Neuron (in vitro differentiated cells): ENCODE measurements at regions not wholly inside any gene's neighbourhood (a gene's known extent, or its start where the extent isn't known, plus 50 kb on each side); places are given as distances from the start of the nearest gene placed in this dataset.

ENCODE experiments used
- H2AFZ ChIP-seq: one replicate; pipeline ENCODE4 v1.6.1; 2013; ENCODE audit warnings: low read depth, mild to moderate bottlenecking, inconsistent platforms, low read length, moderate library complexity
- H3K27me3 ChIP-seq: one replicate; pipeline ENCODE4 v1.6.1; 2013; ENCODE audit warnings: low read length; ENCODE audit not compliant: insufficient read depth
- H3K36me3 ChIP-seq: one replicate; pipeline ENCODE4 v1.6.1; 2013; ENCODE audit warnings: low read length; ENCODE audit not compliant: insufficient read depth
- H3K4me1 ChIP-seq: one replicate; pipeline ENCODE4 v1.6.1; 2013; ENCODE audit warnings: low read length; ENCODE audit not compliant: insufficient read depth
- H3K4me3 ChIP-seq: 2 replicates; pipeline ENCODE4 v1.5.1; 2013; ENCODE audit warnings: mild to moderate bottlenecking, low read length, moderate library complexity
- H3K9me3 ChIP-seq: one replicate; pipeline ENCODE4 v1.6.1; 2013; ENCODE audit warnings: low read length

GRCh38 chr4:20451986-20452385 lies 200.3 kb downstream of the SLIT2 start:
- H2AFZ ChIP-seq: peak overlapping the region; percentile 48
- H3K27me3 ChIP-seq: no peaks in the 10 kb centered on the region
- H3K4me3 ChIP-seq: no peak overlapping the region
- H3K36me3 ChIP-seq: no peaks in the 10 kb centered on the region
- no peaks in the 10 kb centered on the region for H3K9me3 ChIP-seq
- H3K4me1 ChIP-seq: peaks cover 24% of the 10 kb centered on the region

- H3K9me3 ChIP-seq: no peaks in the 10 kb centered on the region
- H3K4me3 ChIP-seq: no peak overlapping the region
- no peak overlapping the region for H2AFZ ChIP-seq
- H3K36me3 ChIP-seq: no peaks in the 10 kb centered on the region
- H3K4me1 ChIP-seq: peaks cover 18% of the 10 kb centered on the region
- H3K27me3 ChIP-seq: no peaks in the 10 kb centered on the region
Measured at GRCh38 chr4:20454515-20454914, 202.8 kb downstream of the SLIT2 start.

- Histone ChIP-seq H2AFZ (no peak overlapping the region), H3K27me3 (no peaks in the 10 kb centered on the region), H3K36me3 (no peaks in the 10 kb centered on the region), H3K4me3 (no peak overlapping the region), H3K9me3 (no peaks in the 10 kb centered on the region), H3K4me1 (peaks cover 18% of the 10 kb centered on the region)
Measured at GRCh38 chr4:20456407-20456806, 204.7 kb downstream of the SLIT2 start.

- Histone ChIP-seq H3K9me3 (no peaks in the 10 kb centered on the region), H3K27me3 (no peaks in the 10 kb centered on the region), H2AFZ (no peak overlapping the region), H3K4me3 (no peak overlapping the region), H3K36me3 (no peaks in the 10 kb centered on the region), H3K4me1 (no peaks in the 10 kb centered on the region)
Measured at GRCh38 chr4:20462426-20463175, 210.9 kb downstream of the SLIT2 start.

GRCh38 chr4:20463176-20463430 lies 211.4 kb downstream of the SLIT2 start:
- Histone ChIP-seq H3K9me3 (no peaks in the 10 kb centered on the region), H2AFZ (no peak overlapping the region), H3K36me3 (no peaks in the 10 kb centered on the region), H3K4me3 (no peak overlapping the region), H3K27me3 (no peaks in the 10 kb centered on the region), H3K4me1 (no peaks in the 10 kb centered on the region)

- no peaks in the 10 kb centered on the region for H3K36me3 ChIP-seq
- H2AFZ ChIP-seq: no peak overlapping the region
- no peaks in the 10 kb centered on the region for H3K9me3 ChIP-seq
- H3K4me1 ChIP-seq: no peaks in the 10 kb centered on the region
- H3K27me3 ChIP-seq: no peaks in the 10 kb centered on the region
- H3K4me3 ChIP-seq: no peak overlapping the region
Measured at GRCh38 chr4:20464381-20464780, 212.7 kb downstream of the SLIT2 start.

- no peaks in the 10 kb centered on the region for H3K4me1 ChIP-seq
Measured at GRCh38 chr4:20474119-20474518, 222.4 kb downstream of the SLIT2 start.

GRCh38 chr4:20478412-20478811 lies 221.8 kb upstream of the PACRGL start:
- Histone ChIP-seq H3K9me3 (no peaks in the 10 kb centered on the region), H3K27me3 (no peaks in the 10 kb centered on the region), H3K4me3 (no peak overlapping the region)

More at GRCh38 chr4:20474119-20474518, 222.4 kb downstream of the SLIT2 start:
- no peak overlapping the region for H2AFZ ChIP-seq
- H3K9me3 ChIP-seq: no peaks in the 10 kb centered on the region
- no peaks in the 10 kb centered on the region for H3K27me3 ChIP-seq
- no peak overlapping the region for H3K4me3 ChIP-seq
- H3K36me3 ChIP-seq: no peaks in the 10 kb centered on the region

GRCh38 chr4:20480165-20480947 lies 219.9 kb upstream of the PACRGL start:
- no peaks in the 10 kb centered on the region for H3K9me3 ChIP-seq
- no peak overlapping the region for H3K4me3 ChIP-seq

More at GRCh38 chr4:20478412-20478811, 221.8 kb upstream of the PACRGL start:
- no peak overlapping the region for H2AFZ ChIP-seq
- peaks cover 2% of the 10 kb centered on the region for H3K36me3 ChIP-seq
- H3K4me1 ChIP-seq: no peaks in the 10 kb centered on the region

GRCh38 chr4:20483416-20483815 lies 216.8 kb upstream of the PACRGL start:
- Histone ChIP-seq H3K9me3 (no peaks in the 10 kb centered on the region), H3K4me1 (peaks cover 3% of the 10 kb centered on the region), H3K27me3 (no peaks in the 10 kb centered on the region), H3K4me3 (no peak overlapping the region), H3K36me3 (peaks cover 2% of the 10 kb centered on the region), H2AFZ (no peak overlapping the region)

More at GRCh38 chr4:20480165-20480947, 219.9 kb upstream of the PACRGL start:
- no peaks in the 10 kb centered on the region for H3K4me1 ChIP-seq
- no peaks in the 10 kb centered on the region for H3K27me3 ChIP-seq
- no peak overlapping the region for H2AFZ ChIP-seq
- peaks cover 2% of the 10 kb centered on the region for H3K36me3 ChIP-seq

GRCh38 chr4:20486433-20486832 lies 213.8 kb upstream of the PACRGL start:
- Histone ChIP-seq H3K4me1 (peaks cover 3% of the 10 kb centered on the region), H3K4me3 (no peak overlapping the region), H2AFZ (no peak overlapping the region), H3K36me3 (peaks cover 2% of the 10 kb centered on the region), H3K27me3 (no peaks in the 10 kb centered on the region), H3K9me3 (no peaks in the 10 kb centered on the region)

- Histone ChIP-seq H3K4me3 (no peak overlapping the region), H3K36me3 (peaks cover 6% of the 10 kb centered on the region), H3K27me3 (no peaks in the 10 kb centered on the region), H3K4me1 (peaks cover 3% of the 10 kb centered on the region), H2AFZ (no peak overlapping the region), H3K9me3 (no peaks in the 10 kb centered on the region)
Measured at GRCh38 chr4:20487446-20487845, 212.8 kb upstream of the PACRGL start.

- Histone ChIP-seq H2AFZ (no peak overlapping the region), H3K4me1 (peaks cover 3% of the 10 kb centered on the region), H3K27me3 (no peaks in the 10 kb centered on the region), H3K4me3 (no peak overlapping the region), H3K9me3 (no peaks in the 10 kb centered on the region), H3K36me3 (peaks cover 5% of the 10 kb centered on the region)
Measured at GRCh38 chr4:20487852-20488251, 212.4 kb upstream of the PACRGL start.
